ENCODE measurements at regions not wholly inside any gene's neighbourhood (a gene's known extent, or its start where the extent isn't known, plus 50 kb on each side); places are given as distances from the start of the nearest gene placed in this dataset.

GRCh38 chr12:44929236-44929885, 53.2 kb upstream of the NELL2 start:
- TF ChIP-seq, protein P1, sequence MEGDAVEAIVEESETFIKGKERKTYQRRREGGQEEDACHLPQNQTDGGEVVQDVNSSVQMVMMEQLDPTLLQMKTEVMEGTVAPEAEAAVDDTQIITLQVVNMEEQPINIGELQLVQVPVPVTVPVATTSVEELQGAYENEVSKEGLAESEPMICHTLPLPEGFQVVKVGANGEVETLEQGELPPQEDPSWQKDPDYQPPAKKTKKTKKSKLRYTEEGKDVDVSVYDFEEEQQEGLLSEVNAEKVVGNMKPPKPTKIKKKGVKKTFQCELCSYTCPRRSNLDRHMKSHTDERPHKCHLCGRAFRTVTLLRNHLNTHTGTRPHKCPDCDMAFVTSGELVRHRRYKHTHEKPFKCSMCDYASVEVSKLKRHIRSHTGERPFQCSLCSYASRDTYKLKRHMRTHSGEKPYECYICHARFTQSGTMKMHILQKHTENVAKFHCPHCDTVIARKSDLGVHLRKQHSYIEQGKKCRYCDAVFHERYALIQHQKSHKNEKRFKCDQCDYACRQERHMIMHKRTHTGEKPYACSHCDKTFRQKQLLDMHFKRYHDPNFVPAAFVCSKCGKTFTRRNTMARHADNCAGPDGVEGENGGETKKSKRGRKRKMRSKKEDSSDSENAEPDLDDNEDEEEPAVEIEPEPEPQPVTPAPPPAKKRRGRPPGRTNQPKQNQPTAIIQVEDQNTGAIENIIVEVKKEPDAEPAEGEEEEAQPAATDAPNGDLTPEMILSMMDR (IDR thresholded peaks at IDR 0.05; ENCODE audit: low read depth, low read length, missing control alignments), result no peak
- DNase-seq (ENCODE audit: low read depth), result no peak
- in situ Hi-C loops (cut with HindIII; ENCODE audit: low sequenced_read_pairs), result no loop called here
- H3K4me3 ChIP-seq (ENCODE audit: low read depth, low read length), result no peak overlapping the region

Data from astrocyte of the cerebellum (primary cell).